ENCODE measurements at regions not wholly inside any gene's neighbourhood (a gene's known extent, or its start where the extent isn't known, plus 50 kb on each side); places are given as distances from the start of the nearest gene placed in this dataset.

DNA sequence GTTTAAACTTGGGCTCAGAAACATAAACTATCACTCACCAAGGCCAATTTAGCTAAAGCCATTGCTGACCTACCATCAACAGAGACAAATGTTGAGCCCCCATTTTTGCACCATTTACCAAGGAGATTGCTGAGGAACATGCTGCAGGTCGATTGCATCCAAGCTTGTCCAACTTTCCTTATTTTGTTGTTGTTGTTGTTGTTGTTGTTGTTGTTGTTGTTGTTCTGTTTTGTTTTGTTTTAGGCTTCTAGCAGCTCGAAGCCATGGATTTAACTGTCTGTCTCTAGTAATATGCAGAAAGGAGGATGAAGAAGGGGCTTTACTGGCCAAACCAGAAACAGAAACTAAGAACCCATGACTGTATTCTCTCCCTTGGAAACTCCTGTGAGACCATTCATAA, 571.5 kb downstream of the IRS1 start:
- CTCF ChIA-PET: no interaction called here
- TF ChIP-seq ZNF707 (tag by site-specific recombination; IDR thresholded peaks at IDR 0.05) (no peak), SETDB1 (IDR thresholded peaks at IDR 0.05; ENCODE audit: insufficient read length, low read length) (no peak), ZNF175 (tag by site-specific recombination; IDR thresholded peaks at IDR 0.05) (no peak), ZNF26 (tag by site-specific recombination; IDR thresholded peaks at IDR 0.05) (no peak), ZNF777 (tag by site-specific recombination; IDR thresholded peaks at IDR 0.05; ENCODE audit: borderline replicate concordance) (no peak), ZNF76 (tag by site-specific recombination; IDR thresholded peaks at IDR 0.05; ENCODE audit: borderline replicate concordance, low read depth) (no peak), ZFP37 (tag by site-specific recombination; IDR thresholded peaks at IDR 0.05) (no peak)
- TF ChIP-seq, protein P1, sequence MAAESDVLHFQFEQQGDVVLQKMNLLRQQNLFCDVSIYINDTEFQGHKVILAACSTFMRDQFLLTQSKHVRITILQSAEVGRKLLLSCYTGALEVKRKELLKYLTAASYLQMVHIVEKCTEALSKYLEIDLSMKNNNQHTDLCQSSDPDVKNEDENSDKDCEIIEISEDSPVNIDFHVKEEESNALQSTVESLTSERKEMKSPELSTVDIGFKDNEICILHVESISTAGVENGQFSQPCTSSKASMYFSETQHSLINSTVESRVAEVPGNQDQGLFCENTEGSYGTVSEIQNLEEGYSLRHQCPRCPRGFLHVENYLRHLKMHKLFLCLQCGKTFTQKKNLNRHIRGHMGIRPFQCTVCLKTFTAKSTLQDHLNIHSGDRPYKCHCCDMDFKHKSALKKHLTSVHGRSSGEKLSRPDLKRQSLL (tag by site-specific recombination; IDR thresholded peaks at IDR 0.05): no peak
- TF ChIP-seq, protein P2, sequence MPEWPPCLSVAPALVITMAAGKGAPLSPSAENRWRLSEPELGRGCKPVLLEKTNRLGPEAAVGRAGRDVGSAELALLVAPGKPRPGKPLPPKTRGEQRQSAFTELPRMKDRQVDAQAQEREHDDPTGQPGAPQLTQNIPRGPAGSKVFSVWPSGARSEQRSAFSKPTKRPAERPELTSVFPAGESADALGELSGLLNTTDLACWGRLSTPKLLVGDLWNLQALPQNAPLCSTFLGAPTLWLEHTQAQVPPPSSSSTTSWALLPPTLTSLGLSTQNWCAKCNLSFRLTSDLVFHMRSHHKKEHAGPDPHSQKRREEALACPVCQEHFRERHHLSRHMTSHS (tag by site-specific recombination; IDR thresholded peaks at IDR 0.05): no peak
- Histone ChIP-seq H3K9me3 (ENCODE audit: control insufficient read depth, insufficient read depth, low read depth, low read length) (no peaks in the 10 kb centered on the region), H3K4me1 (ENCODE audit: control insufficient read depth, insufficient read depth, low read length) (no peaks in the 10 kb centered on the region), H3K27ac (ENCODE audit: extremely low read depth, low read depth, low read length) (no peak overlapping the region), H3K4me3 (ENCODE audit: low read depth, low read length) (no peak overlapping the region), H3K36me3 (ENCODE audit: control insufficient read depth in 2 of 2, insufficient read depth in 1 of 2, low read length in 2 of 2) (no peaks in the 10 kb centered on the region)
- POLR2A ChIA-PET: no interaction called here

DNA sequence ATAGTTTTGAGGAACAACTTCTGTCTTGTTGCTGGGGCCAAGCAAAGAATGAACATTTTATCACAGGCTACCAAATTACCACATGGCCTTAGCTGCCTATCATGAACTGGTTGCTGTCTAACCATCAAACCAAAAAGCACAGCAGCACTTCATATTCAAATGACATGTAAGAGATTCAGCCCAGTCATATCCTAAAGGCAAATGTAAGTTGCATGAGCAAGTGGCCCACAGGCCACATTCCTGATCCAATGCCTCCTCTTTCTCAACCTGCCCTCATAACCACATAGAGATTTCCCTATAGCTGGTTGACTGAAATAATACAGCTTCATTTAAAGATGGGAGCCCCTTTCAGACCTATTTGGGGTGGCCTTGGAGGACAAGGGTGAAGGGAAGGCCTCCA, 572.3 kb downstream of the IRS1 start:
- Histone ChIP-seq H3K9me3 (ENCODE audit: control insufficient read depth, insufficient read depth, low read depth, low read length) (no peaks in the 10 kb centered on the region), H3K27ac (ENCODE audit: extremely low read depth, low read depth, low read length) (no peak overlapping the region), H3K36me3 (ENCODE audit: control insufficient read depth in 2 of 2, insufficient read depth in 1 of 2, low read length in 2 of 2) (no peaks in the 10 kb centered on the region), H3K4me1 (ENCODE audit: control insufficient read depth, insufficient read depth, low read length) (no peaks in the 10 kb centered on the region), H3K4me3 (ENCODE audit: low read depth, low read length) (no peak overlapping the region)
- POLR2A ChIA-PET: no interaction called here
- TF ChIP-seq EGR2 (tag by site-specific recombination; IDR thresholded peaks at IDR 0.05; ENCODE audit: low read depth) (no peak), ZNF19 (tag by site-specific recombination; IDR thresholded peaks at IDR 0.05; ENCODE audit: low read depth) (no peak), ZNF114 (tag by site-specific recombination; IDR thresholded peaks at IDR 0.05) (no peak), ZNF10 (tag by site-specific recombination; IDR thresholded peaks at IDR 0.05) (no peak), ZNF513 (tag by site-specific recombination; IDR thresholded peaks at IDR 0.05) (no peak), SCRT2 (tag by site-specific recombination; IDR thresholded peaks at IDR 0.05) (no peak), ZNF501 (tag by site-specific recombination; IDR thresholded peaks at IDR 0.05) (no peak), ZNF354C (tag by site-specific recombination; IDR thresholded peaks at IDR 0.05; ENCODE audit: borderline replicate concordance, low read depth) (no peak), HOXA7 (CRISPR knock-in tag; IDR thresholded peaks at IDR 0.05; ENCODE audit: borderline replicate concordance) (no peak), SP7 (tag by site-specific recombination; IDR thresholded peaks at IDR 0.05) (no peak), PRDM6 (tag by site-specific recombination; IDR thresholded peaks at IDR 0.05) (no peak), GLI2 (tag by site-specific recombination; IDR thresholded peaks at IDR 0.05; ENCODE audit: borderline replicate concordance, low read depth) (no peak), ZFP3 (tag by site-specific recombination; IDR thresholded peaks at IDR 0.05; ENCODE audit: low read depth) (no peak), ZNF830 (tag by site-specific recombination; IDR thresholded peaks at IDR 0.05; ENCODE audit: low read depth) (no peak), ZSCAN30 (tag by site-specific recombination; IDR thresholded peaks at IDR 0.05) (no peak), ZNF302 (tag by site-specific recombination; IDR thresholded peaks at IDR 0.05; ENCODE audit: low read depth) (no peak), ZNF311 (tag by site-specific recombination; IDR thresholded peaks at IDR 0.05; ENCODE audit: borderline replicate concordance) (no peak), MYNN (tag by site-specific recombination; IDR thresholded peaks at IDR 0.05; ENCODE audit: borderline replicate concordance) (no peak), ZNF211 (tag by site-specific recombination; IDR thresholded peaks at IDR 0.05; ENCODE audit: low read depth) (no peak)
- TF ChIP-seq, protein P3, sequence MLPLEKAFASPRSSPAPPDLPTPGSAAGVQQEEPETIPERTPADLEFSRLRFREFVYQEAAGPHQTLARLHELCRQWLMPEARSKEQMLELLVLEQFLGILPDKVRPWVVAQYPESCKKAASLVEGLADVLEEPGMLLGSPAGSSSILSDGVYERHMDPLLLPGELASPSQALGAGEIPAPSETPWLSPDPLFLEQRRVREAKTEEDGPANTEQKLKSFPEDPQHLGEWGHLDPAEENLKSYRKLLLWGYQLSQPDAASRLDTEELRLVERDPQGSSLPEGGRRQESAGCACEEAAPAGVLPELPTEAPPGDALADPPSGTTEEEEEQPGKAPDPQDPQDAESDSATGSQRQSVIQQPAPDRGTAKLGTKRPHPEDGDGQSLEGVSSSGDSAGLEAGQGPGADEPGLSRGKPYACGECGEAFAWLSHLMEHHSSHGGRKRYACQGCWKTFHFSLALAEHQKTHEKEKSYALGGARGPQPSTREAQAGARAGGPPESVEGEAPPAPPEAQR (tag by site-specific recombination; IDR thresholded peaks at IDR 0.05): no peak
- CTCF ChIA-PET: no interaction called here
